ENCODE measurements at regions not wholly inside any gene's neighbourhood (a gene's known extent, or its start where the extent isn't known, plus 50 kb on each side); places are given as distances from the start of the nearest gene placed in this dataset.

DNA sequence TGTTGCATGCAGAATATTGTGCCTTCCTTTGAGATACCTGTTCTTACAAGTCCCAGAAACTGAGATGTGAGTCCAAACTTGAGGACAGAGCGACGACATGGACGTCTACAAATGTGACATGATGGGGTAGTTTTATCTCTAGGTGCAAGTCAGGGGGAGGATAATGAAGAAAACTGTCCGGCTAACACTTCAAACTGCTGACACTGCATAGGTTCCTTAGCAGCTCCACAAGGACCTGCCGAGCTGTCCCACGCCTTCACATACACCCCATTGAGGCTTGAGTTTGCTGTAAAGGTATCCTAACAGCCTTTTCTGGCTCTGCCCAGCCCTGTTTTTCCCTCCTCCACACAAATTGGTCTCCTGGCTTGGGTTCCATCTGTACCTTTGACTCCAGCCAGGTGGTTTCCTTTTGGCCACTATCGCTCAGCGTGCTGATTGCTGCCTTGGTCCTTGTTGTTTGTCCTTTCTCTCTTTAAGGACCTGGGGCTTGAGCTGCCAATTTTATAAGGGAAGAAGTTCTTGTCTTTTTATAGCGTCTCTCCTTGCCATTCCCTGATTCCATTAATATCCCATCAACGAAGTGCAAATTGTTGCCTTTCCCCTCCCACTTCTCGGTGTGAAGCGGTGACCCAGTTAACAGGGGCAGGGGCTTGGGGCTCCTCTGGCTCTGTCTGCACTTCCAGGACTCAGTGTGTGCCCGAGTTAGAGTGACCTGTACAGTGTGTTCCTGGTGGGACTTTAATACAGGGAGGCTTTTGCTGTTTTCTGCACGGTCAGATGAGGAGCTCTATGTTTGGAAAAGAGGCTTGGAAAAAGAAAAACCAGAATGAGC lies 100.3 kb downstream of the PCSK1 start:
- ChIA-PET CTCF (no interaction called here), POLR2A (interaction anchor here (1.5 to 1.7 kb wide), 2 partner anchors 35 to 106 kb away, joined by 7 to 8 read pairs; no protein-coding TSS in a partner anchor)
- TF ChIP-seq, protein P1, sequence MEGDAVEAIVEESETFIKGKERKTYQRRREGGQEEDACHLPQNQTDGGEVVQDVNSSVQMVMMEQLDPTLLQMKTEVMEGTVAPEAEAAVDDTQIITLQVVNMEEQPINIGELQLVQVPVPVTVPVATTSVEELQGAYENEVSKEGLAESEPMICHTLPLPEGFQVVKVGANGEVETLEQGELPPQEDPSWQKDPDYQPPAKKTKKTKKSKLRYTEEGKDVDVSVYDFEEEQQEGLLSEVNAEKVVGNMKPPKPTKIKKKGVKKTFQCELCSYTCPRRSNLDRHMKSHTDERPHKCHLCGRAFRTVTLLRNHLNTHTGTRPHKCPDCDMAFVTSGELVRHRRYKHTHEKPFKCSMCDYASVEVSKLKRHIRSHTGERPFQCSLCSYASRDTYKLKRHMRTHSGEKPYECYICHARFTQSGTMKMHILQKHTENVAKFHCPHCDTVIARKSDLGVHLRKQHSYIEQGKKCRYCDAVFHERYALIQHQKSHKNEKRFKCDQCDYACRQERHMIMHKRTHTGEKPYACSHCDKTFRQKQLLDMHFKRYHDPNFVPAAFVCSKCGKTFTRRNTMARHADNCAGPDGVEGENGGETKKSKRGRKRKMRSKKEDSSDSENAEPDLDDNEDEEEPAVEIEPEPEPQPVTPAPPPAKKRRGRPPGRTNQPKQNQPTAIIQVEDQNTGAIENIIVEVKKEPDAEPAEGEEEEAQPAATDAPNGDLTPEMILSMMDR (IDR thresholded peaks at IDR 0.05; ENCODE audit: low read depth, low read length): no peak
- H3K27ac ChIP-seq (ENCODE audit: low read depth, low read length): no peak overlapping the region
- no peak overlapping the region for H3K4me3 ChIP-seq (ENCODE audit: low read depth, low read length)
- DNase-seq (ENCODE audit: low read depth, low spot score): no peak
- H3K27me3 ChIP-seq (ENCODE audit: control insufficient read depth, insufficient read depth, low read length): no peaks in the 10 kb centered on the region
- H3K9me3 ChIP-seq (ENCODE audit: control insufficient read depth, insufficient read depth, low read length): no peaks in the 10 kb centered on the region

DNA sequence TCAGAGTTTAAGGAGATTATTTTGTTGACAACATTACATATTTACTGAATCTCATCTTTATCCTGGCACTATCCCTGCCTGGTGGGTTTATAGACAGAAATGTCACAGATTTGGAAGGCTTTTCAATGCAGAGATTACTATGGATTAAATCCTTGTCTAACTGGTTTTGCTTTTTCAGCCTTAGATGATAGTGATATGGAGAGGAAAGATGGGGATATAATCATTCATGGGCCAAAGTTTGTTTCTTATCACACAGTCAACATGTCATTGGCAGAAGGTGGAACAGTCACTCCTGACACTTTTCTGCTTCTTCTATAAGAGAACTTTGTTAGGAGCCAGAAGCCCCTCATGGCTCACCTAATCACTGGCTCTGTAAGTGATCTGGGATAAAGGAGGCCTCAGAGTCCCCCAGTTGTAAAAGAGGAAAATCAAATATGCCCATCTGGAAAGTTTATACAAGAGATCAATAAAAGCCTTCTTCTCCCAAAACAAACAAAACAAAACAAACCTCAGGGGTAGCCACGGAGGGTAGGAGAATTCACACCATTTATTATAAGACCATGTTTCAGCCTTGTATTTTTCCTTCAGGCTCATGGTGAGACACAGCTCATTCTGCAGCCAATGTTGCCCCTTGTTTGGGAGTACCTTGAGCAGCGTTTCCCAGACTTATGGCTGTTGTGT lies 101.2 kb downstream of the PCSK1 start:
- H3K9me3 ChIP-seq (ENCODE audit: control insufficient read depth, insufficient read depth, low read length): no peaks in the 10 kb centered on the region
- no peak overlapping the region for H3K27ac ChIP-seq (ENCODE audit: low read depth, low read length)
- H3K4me3 ChIP-seq (ENCODE audit: low read depth, low read length): no peak overlapping the region
- TF ChIP-seq, protein P1 (IDR thresholded peaks at IDR 0.05; ENCODE audit: low read depth, low read length): no peak
- ChIA-PET POLR2A (interaction anchor here (1.5 to 1.7 kb wide), 2 partner anchors 34 to 105 kb away, joined by 7 to 8 read pairs; no protein-coding TSS in a partner anchor), CTCF (no interaction called here)
- DNase-seq (ENCODE audit: low read depth, low spot score): no peak
- H3K27me3 ChIP-seq (ENCODE audit: control insufficient read depth, insufficient read depth, low read length): no peaks in the 10 kb centered on the region

DNA sequence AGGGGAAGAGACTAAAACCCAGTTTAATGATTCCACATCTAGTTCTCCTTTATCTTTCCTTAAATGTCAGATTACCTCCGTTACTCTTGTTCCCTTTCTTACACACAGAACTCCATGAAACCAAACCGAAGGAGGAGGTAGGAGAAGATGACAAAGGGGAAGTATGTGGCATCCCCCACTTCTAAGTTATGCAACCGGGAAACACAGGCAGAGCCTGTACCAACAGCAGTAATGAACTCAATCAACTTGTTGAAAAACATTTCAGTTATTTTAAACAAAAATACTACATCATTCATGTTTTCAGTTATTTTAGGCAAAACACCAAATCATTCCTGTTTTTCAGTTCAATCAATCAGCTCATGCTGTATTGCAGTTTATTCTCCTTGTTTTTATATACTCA lies 101.8 kb downstream of the PCSK1 start:
- Histone ChIP-seq H3K27ac (ENCODE audit: low read depth, low read length) (no peak overlapping the region), H3K27me3 (ENCODE audit: control insufficient read depth, insufficient read depth, low read length) (no peaks in the 10 kb centered on the region), H3K4me3 (ENCODE audit: low read depth, low read length) (no peak overlapping the region), H3K9me3 (ENCODE audit: control insufficient read depth, insufficient read depth, low read length) (no peaks in the 10 kb centered on the region)
- CTCF ChIA-PET: no interaction called here
- DNase-seq (ENCODE audit: low read depth, low spot score): no peak
- POLR2A ChIA-PET: interaction anchor here (1.5 to 1.7 kb wide), 2 partner anchors 33 to 104 kb away, joined by 7 to 8 read pairs; no protein-coding TSS in a partner anchor
- TF ChIP-seq, protein P1 (IDR thresholded peaks at IDR 0.05; ENCODE audit: low read depth, low read length): no peak

DNA sequence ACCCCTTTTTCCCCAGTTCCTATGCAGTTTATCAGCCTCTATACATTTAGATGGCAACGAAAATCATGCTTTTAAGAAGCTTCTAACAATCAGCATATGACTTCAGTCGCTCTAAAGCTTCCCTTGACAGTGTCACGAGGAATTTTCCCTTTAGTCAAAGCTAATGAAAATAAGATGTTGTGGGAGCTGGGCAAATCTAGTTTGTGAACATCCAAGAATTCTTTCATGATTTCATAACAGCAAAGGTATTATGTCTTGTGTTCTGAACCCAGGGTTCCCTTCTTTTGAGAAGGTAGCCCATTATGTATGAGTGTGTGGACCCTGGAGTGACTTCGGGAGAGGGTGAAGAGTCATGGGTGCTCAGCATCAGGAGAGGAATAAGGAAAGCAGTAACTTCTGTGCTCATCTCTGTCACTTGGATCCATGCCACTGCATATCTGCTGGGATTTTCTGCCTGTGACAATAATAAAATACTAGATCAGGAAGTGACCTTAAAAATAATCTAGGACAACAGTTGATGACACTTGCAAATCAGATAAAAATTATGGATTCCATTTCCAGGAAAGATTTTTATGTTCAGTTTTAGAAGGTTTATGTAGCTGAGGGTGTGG lies 102.4 kb downstream of the PCSK1 start:
- Histone ChIP-seq H3K4me3 (ENCODE audit: low read depth, low read length) (no peak overlapping the region), H3K9me3 (ENCODE audit: control insufficient read depth, insufficient read depth, low read length) (no peaks in the 10 kb centered on the region), H3K27ac (ENCODE audit: low read depth, low read length) (no peak overlapping the region), H3K27me3 (ENCODE audit: control insufficient read depth, insufficient read depth, low read length) (no peaks in the 10 kb centered on the region)
- ChIA-PET POLR2A (interaction anchor here (1.5 to 1.7 kb wide), 2 partner anchors 33 to 104 kb away, joined by 7 to 8 read pairs; no protein-coding TSS in a partner anchor), CTCF (interaction anchor here (0.6 kb wide), 1 partner anchor 49 kb away, joined by 5 read pairs; no protein-coding TSS in a partner anchor)
- DNase-seq (ENCODE audit: low read depth, low spot score): no peak
- TF ChIP-seq, protein P1 (IDR thresholded peaks at IDR 0.05; ENCODE audit: low read depth, low read length): no peak
